Stimulated activated effector memory CD8-positive, alpha-beta T cell treated with anti-CD3 and anti-CD28 coated beads, Interleukin-12 subunit alpha, Interleukin-12 subunit beta, amount 100 ng/mL, for 72 hours (primary cell): ENCODE measurements at regions not wholly inside any gene's neighbourhood (a gene's known extent, or its start where the extent isn't known, plus 50 kb on each side); places are given as distances from the start of the nearest gene placed in this dataset.

ENCODE experiments used
- ATAC-seq: fragments of 150-1000 bp; cut with Tn5 transposase; 2 replicates; pipeline ENCODE4 v1.10.0; 2021
- DNase-seq, 2 donors: peaks; one replicate each; pipeline ENCODE4 v3.0.0; 2021 to 2022; ENCODE audit warnings: low spot score in 2 of 2
- H3K27ac Mint-ChIP-seq: one replicate; pipeline ENCODE4 v1.8.0; 2022; ENCODE audit warnings: mild to moderate bottlenecking, mixed read lengths
- H3K36me3 Mint-ChIP-seq: one replicate; pipeline ENCODE4 v1.8.0; 2022; ENCODE audit warnings: mild to moderate bottlenecking, mixed read lengths
- H3K4me1 Mint-ChIP-seq: one replicate; pipeline ENCODE4 v1.8.0; 2022; ENCODE audit warnings: mixed read lengths
- H3K4me3 Mint-ChIP-seq: one replicate; pipeline ENCODE4 v1.8.0; 2022; ENCODE audit warnings: mild to moderate bottlenecking, mixed read lengths
- H3K9me3 Mint-ChIP-seq: one replicate; pipeline ENCODE4 v1.8.0; 2022; ENCODE audit warnings: mixed read lengths

- ATAC-seq: no peak
These were observed 101.9 kb downstream of the GAS2L3 start for GRCh38 chr12:100675432-100675831.

DNA sequence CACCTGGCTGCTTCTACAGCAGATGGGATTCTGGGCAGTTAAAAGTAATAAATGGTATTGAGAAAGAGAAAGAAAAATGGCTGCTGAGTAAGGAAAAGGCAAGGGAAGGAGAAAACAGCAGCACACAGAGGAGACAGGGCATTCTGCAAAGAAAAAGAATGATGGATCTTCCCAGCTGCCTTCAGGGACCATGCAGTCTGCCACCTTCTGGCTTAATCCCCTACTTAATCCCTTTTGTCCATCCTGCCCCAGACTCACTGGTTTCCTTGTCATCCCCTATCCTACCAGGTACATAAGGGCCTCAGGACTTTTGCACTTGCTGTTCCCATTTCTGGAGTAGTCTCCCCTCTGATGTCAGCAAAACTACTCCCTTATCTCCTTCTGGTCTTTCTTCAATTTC, 107.6 kb downstream of the GAS2L3 start:
- H3K4me3 Mint-ChIP-seq: no peak overlapping the region

More at GRCh38 chr12:100675432-100675831, 101.9 kb downstream of the GAS2L3 start:
- no peak overlapping the region for H3K27ac Mint-ChIP-seq
- peaks cover 2% of the 10 kb centered on the region for H3K9me3 Mint-ChIP-seq
- H3K4me3 Mint-ChIP-seq: no peak overlapping the region
- H3K4me1 Mint-ChIP-seq: no peaks in the 10 kb centered on the region
- DNase-seq: no peak
- no peaks in the 10 kb centered on the region for H3K36me3 Mint-ChIP-seq

GRCh38 chr12:100682178-100682577, 108.7 kb downstream of the GAS2L3 start:
- H3K27ac Mint-ChIP-seq: no peak overlapping the region
- H3K36me3 Mint-ChIP-seq: no peaks in the 10 kb centered on the region
- H3K4me3 Mint-ChIP-seq: no peak overlapping the region
- ATAC-seq (no peak), DNase-seq (no peak)
- H3K4me1 Mint-ChIP-seq: no peaks in the 10 kb centered on the region
- peaks cover 8% of the 10 kb centered on the region for H3K9me3 Mint-ChIP-seq

More for the DNA sequence above, 107.6 kb downstream of the GAS2L3 start:
- no peaks in the 10 kb centered on the region for H3K36me3 Mint-ChIP-seq
- DNase-seq (no peak), ATAC-seq (no peak)
- H3K9me3 Mint-ChIP-seq: peaks cover 5% of the 10 kb centered on the region
- H3K4me1 Mint-ChIP-seq: no peaks in the 10 kb centered on the region
- H3K27ac Mint-ChIP-seq: no peak overlapping the region

DNA sequence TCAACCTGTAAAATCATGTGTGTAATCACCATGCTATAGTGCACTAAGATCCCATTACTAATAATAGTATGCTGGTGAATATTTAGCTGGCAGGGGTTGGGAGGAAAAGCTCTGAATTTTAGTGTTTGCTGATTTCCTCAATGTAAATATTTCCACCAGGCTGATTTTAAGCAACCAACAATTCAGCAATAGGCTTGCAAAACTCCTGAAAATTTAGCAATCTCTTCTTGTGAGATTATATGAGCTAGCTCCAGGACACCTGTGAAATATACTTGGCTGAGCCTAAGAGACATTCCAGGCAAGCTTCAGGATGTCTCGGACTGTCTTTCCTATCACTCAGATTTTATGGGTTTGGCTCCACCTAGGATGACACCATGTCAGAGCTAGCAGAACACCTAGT, 106.9 kb upstream of the ANO4 start:
- ATAC-seq (no peak), DNase-seq (no peak)
- no peak overlapping the region for H3K4me3 Mint-ChIP-seq
- no peaks in the 10 kb centered on the region for H3K4me1 Mint-ChIP-seq
- H3K27ac Mint-ChIP-seq: no peak overlapping the region
- peaks cover 6% of the 10 kb centered on the region for H3K9me3 Mint-ChIP-seq
- H3K36me3 Mint-ChIP-seq: no peaks in the 10 kb centered on the region

- H3K36me3 Mint-ChIP-seq: no peaks in the 10 kb centered on the region
- H3K4me1 Mint-ChIP-seq: no peaks in the 10 kb centered on the region
- ATAC-seq (no peak), DNase-seq (no peak)
- no peak overlapping the region for H3K4me3 Mint-ChIP-seq
- peaks cover 6% of the 10 kb centered on the region for H3K9me3 Mint-ChIP-seq
- H3K27ac Mint-ChIP-seq: no peak overlapping the region
These were observed 106.1 kb upstream of the ANO4 start for GRCh38 chr12:100688451-100688864.

GRCh38 chr12:100692502-100692901, 102.1 kb upstream of the ANO4 start:
- H3K36me3 Mint-ChIP-seq: no peaks in the 10 kb centered on the region
- ATAC-seq: no peak
- no peak for DNase-seq
- H3K4me3 Mint-ChIP-seq: no peak overlapping the region
- peaks cover 4% of the 10 kb centered on the region for H3K9me3 Mint-ChIP-seq
- no peaks in the 10 kb centered on the region for H3K4me1 Mint-ChIP-seq
- H3K27ac Mint-ChIP-seq: no peak overlapping the region

- H3K4me3 Mint-ChIP-seq: no peak overlapping the region
- H3K4me1 Mint-ChIP-seq: no peaks in the 10 kb centered on the region
- ATAC-seq (no peak), DNase-seq (no peak)
- H3K27ac Mint-ChIP-seq: no peak overlapping the region
- H3K36me3 Mint-ChIP-seq: no peaks in the 10 kb centered on the region
- peaks cover 4% of the 10 kb centered on the region for H3K9me3 Mint-ChIP-seq
These were observed 96.1 kb upstream of the ANO4 start for GRCh38 chr12:100698518-100698917.

DNA sequence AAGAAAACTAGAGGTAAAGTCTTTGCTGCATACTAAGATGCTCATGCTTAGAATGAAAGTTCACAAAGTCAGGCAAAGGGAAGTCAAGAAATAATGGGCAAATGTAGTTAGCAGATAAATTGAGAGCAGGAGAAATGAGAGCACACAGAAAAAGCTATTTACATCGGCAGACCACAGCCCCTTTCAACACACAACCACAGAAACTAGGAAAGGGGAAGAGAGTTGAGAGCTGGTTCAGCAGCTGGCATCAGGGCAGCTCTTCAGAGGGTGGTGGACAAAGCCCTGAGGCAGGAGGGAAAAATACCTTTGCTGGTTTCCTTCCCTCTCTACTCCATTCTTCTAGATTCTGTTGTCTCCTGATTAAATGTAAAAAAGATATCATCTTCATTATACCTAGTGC, 95.4 kb upstream of the ANO4 start:
- DNase-seq (no peak), ATAC-seq (no peak)
- Mint-ChIP-seq H3K4me3 (no peak overlapping the region), H3K27ac (no peak overlapping the region), H3K9me3 (peaks cover 4% of the 10 kb centered on the region), H3K4me1 (no peaks in the 10 kb centered on the region), H3K36me3 (no peaks in the 10 kb centered on the region)

GRCh38 chr12:100703337-100703736, 91.2 kb upstream of the ANO4 start:
- H3K9me3 Mint-ChIP-seq: no peaks in the 10 kb centered on the region
- no peaks in the 10 kb centered on the region for H3K36me3 Mint-ChIP-seq
- DNase-seq (no peak), ATAC-seq (no peak)
- H3K27ac Mint-ChIP-seq: no peak overlapping the region
- H3K4me3 Mint-ChIP-seq: no peak overlapping the region
- H3K4me1 Mint-ChIP-seq: no peaks in the 10 kb centered on the region

- H3K4me3 Mint-ChIP-seq: no peak overlapping the region
- no peak for DNase-seq
- H3K27ac Mint-ChIP-seq: no peak overlapping the region
- H3K4me1 Mint-ChIP-seq: no peaks in the 10 kb centered on the region
- H3K9me3 Mint-ChIP-seq: no peaks in the 10 kb centered on the region
- ATAC-seq: no peak
- H3K36me3 Mint-ChIP-seq: no peaks in the 10 kb centered on the region
These were observed 90.7 kb upstream of the ANO4 start for GRCh38 chr12:100703868-100704267.

GRCh38 chr12:100706033-100706432, 88.5 kb upstream of the ANO4 start:
- no peaks in the 10 kb centered on the region for H3K9me3 Mint-ChIP-seq
- no peaks in the 10 kb centered on the region for H3K4me1 Mint-ChIP-seq
- DNase-seq (no peak), ATAC-seq (no peak)
- H3K27ac Mint-ChIP-seq: no peak overlapping the region
- H3K4me3 Mint-ChIP-seq: no peak overlapping the region
- no peaks in the 10 kb centered on the region for H3K36me3 Mint-ChIP-seq

DNA sequence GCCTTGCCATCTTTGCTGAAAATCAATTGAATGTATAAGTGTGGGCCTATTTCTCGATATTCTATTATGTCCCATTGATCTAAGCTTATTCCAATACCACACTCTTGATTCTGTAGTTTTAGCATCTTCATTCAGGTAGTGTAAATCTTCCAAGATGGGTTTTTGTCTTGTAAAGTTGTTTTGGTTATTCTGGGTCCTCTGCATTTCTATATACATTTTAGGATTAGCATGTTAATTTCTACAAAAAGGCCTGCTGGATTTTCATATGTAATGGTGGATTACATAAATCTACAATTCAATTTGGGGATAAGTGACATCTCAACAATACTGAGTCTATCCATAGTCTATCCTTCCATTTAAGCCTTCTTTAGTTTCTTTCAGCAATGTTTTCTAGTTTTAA, 86.0 kb upstream of the ANO4 start:
- DNase-seq (no peak), ATAC-seq (no peak)
- H3K9me3 Mint-ChIP-seq: no peaks in the 10 kb centered on the region
- no peaks in the 10 kb centered on the region for H3K4me1 Mint-ChIP-seq
- no peak overlapping the region for H3K4me3 Mint-ChIP-seq
- H3K27ac Mint-ChIP-seq: no peak overlapping the region
- H3K36me3 Mint-ChIP-seq: no peaks in the 10 kb centered on the region

DNA sequence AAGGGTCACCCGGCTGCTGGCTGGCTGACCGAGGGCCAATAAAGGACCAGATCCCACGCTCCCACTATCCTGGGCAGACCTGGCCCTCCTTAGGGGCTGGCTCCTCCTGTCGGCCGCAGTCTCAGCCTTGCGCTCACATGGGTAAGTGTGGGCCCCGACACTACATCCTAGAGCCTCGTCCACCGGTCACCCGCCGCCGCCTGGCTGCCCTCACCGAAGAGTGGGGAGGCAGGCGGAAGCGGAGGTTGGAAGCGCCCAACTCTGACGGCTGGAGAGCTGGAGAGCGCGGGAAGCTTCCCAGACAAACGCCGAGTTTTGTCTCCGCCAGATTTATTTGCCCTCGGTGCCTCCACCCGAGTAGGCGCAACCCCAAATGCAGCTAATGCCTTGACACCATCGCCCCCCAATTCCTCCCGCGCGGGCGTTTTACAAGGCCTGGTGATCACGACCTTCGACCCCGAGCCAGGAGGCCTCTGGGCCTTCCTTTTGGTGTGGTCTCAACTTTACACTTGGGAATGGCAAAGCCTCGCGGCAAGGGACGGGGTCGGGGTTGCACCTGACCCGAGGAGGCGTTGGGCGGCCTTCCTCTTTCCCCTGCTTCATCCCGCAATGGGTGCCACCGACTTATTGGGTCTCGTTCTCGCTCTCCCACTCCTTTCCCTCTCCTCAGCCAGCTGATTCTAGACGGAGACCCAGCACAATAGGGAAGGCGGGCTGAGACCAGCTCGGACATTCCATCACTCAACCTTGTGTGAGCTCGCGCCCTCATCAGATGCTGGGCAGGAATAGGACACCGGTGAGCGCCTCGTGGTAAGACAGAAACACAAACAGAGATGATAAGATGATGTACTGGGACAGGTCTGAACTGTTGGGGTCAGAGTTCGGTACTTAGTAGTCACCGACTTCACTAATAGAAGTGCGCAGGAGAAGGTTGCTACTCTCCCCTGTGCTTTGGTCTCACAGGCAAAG, 78.3 kb upstream of the ANO4 start:
- ATAC-seq (no peak), DNase-seq (no peak)
- no peaks in the 10 kb centered on the region for H3K36me3 Mint-ChIP-seq

GRCh38 chr12:100716945-100717732, 77.4 kb upstream of the ANO4 start:
- no peak overlapping the region for H3K4me3 Mint-ChIP-seq
- no peaks in the 10 kb centered on the region for H3K9me3 Mint-ChIP-seq
- no peak overlapping the region for H3K27ac Mint-ChIP-seq
- H3K36me3 Mint-ChIP-seq: no peaks in the 10 kb centered on the region
- H3K4me1 Mint-ChIP-seq: no peaks in the 10 kb centered on the region
- peak; percentile 29 for ATAC-seq
- no peak for DNase-seq

More for the DNA sequence above, 78.3 kb upstream of the ANO4 start:
- no peaks in the 10 kb centered on the region for H3K4me1 Mint-ChIP-seq
- H3K9me3 Mint-ChIP-seq: no peaks in the 10 kb centered on the region
- no peak overlapping the region for H3K27ac Mint-ChIP-seq
- no peak overlapping the region for H3K4me3 Mint-ChIP-seq

- DNase-seq: no peak
- ATAC-seq: no peak
- Mint-ChIP-seq H3K4me1 (no peaks in the 10 kb centered on the region), H3K9me3 (no peaks in the 10 kb centered on the region), H3K4me3 (no peak overlapping the region), H3K36me3 (no peaks in the 10 kb centered on the region), H3K27ac (no peak overlapping the region)
These were observed 76.9 kb upstream of the ANO4 start for GRCh38 chr12:100717733-100718067.

DNA sequence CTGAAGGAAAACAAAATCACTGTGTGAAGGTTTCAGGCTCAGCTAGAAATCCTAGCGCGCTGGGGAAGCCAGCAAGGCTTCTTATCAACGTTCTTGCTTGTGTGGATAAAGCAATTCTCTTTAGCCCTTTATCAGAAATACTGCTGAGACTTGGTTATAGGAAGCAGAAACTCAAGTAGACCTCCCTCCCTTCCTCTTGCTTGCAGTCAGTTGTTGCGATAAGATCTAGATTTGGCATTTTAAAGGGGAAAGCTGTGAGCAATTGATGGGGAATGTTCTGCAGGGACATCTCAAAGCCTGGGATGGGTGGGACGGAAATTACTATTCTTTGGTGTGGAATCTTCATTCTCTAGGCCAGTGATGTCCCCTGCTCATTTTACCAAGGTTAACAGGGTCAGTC, 76.4 kb upstream of the ANO4 start:
- Mint-ChIP-seq H3K27ac (no peak overlapping the region), H3K9me3 (no peaks in the 10 kb centered on the region), H3K4me1 (no peaks in the 10 kb centered on the region), H3K36me3 (no peaks in the 10 kb centered on the region), H3K4me3 (no peak overlapping the region)
- ATAC-seq (no peak), DNase-seq (no peak)
